ENCODE measurements at regions not wholly inside any gene's neighbourhood (a gene's known extent, or its start where the extent isn't known, plus 50 kb on each side); places are given as distances from the start of the nearest gene placed in this dataset.
"Not testable (repeated sequence)": the region's sequence is repeated elsewhere in the genome, so short reads cannot be mapped to it uniquely, and the experiment has no call there.

DNA sequence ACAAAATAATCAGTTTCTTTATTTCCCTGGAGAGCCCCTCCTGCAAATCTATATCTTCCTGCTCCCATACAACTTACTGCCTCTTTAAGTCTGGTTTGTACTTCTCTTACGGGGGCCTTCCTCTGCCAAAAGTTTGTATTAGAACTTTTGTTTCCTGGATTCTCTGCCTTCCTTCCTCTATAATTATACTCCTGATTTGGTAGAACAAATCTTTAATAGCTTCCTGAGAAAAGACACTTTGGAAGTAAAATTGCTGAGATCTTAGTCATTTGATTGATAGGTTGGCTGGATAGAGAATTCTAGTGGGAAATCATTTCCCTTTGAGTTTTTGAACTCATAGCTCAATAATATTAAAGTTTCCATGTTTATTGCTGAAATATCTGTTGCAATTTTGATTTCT is 499.2 kb downstream of the RAB38 start:
- in situ Hi-C loops (cut with HindIII; ENCODE audit: low sequenced_read_pairs): no loop called here

- in situ Hi-C loops (cut with HindIII; ENCODE audit: low sequenced_read_pairs): no loop called here
These were observed 508.5 kb downstream of the RAB38 start for GRCh38 chr11:87666730-87667129.

GRCh38 chr11:87662287-87662686 is 513.0 kb downstream of the RAB38 start:
- in situ Hi-C loops (cut with HindIII; ENCODE audit: low sequenced_read_pairs): no loop called here

DNA sequence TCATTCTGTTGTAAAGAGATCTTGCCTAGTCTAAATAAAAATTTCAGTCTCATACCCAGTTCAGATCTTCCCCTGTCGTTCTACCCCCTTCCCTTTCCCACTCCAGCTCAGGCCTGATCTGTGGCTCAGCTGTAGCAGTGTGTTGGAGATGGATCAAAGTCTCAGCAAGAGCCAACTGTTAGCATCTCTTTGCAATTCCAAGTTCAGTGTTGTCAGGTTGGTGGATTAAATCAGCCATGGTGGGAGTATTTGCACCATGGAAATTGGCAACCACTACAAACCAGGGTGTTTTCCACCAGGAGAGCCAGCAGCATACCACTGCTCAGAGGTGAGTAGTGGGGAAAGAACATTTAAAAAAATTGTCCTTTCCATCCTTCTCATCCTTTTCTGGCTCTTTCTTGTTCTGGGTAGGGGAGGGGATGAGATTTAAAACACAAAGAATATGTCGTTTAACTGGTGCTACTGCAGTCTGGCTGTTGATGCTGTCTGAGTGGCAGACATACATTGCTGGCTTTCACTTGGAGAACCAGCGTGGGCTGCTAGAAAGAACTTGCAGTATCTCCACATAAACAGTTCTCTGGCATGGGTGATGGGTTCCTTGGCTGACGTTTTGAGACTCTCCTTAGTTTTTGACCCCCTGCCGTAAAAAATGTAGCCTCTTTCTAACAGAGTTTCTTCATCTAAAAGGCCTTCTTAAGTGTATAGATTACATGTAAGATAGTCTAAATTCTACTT is 514.1 kb downstream of the RAB38 start:
- in situ Hi-C loops (cut with HindIII; ENCODE audit: low sequenced_read_pairs): no loop called here

GRCh38 chr11:87659807-87660206 is 515.4 kb downstream of the RAB38 start:
- in situ Hi-C loops (cut with HindIII; ENCODE audit: low sequenced_read_pairs): no loop called here

GRCh38 chr11:87645626-87646025 is 529.6 kb downstream of the RAB38 start:
- in situ Hi-C loops (cut with HindIII; ENCODE audit: low sequenced_read_pairs): no loop called here

GRCh38 chr11:87639753-87640364 is 535.4 kb downstream of the RAB38 start:
- in situ Hi-C loops (cut with HindIII; ENCODE audit: low sequenced_read_pairs): no loop called here

- in situ Hi-C loops (cut with HindIII; ENCODE audit: low sequenced_read_pairs): no loop called here
These were observed 540.2 kb downstream of the RAB38 start for GRCh38 chr11:87635001-87635400.

DNA sequence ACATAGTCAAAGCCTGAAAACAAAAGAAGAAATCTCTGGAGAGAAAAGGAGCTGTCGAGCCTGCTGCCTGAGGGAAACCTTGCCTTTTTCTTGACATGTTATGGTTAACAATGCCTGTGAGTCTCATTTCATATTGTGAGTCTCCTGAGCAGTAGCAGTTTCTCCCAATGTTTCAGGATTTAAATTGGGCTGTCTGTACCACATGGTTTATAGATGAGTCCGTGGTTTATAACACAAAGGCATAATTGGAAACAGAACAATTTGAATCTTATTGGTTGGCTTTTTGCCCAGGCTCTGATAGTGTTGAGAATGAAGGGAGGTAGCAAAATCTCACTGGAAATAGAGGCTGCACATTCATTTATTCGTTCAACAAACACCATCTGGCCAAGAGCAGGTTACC is 540.9 kb downstream of the RAB38 start:
- in situ Hi-C loops (cut with HindIII; ENCODE audit: low sequenced_read_pairs): no loop called here

GRCh38 chr11:87628957-87629356 is 546.3 kb downstream of the RAB38 start:
- in situ Hi-C loops (cut with HindIII; ENCODE audit: low sequenced_read_pairs): no loop called here

DNA sequence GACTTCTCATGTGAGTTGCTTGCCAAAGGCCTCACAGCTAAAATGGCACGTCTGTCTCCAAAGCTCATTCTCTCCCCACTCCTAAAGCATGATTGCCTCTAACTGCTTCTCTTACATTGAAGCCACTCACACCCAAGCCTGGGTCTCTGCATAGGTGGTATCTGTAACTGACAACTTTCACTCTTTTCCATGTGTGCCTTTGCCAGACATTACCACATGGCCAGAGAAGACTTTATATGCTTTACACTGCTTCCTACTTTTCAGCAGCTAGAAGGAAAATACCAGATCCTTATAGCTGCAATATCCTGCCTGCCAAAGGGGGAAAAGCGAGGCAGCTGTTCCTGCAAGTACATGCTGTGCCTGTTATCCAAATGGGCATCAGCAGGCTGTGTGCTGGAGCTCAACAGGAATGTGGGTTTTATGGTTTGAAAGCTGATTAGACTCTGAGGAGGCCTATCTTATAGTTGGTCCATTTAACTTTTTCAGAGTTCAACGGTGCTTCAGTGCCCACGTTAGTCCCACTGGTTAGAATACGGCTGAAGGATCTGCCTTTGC is 547.1 kb downstream of the RAB38 start:
- in situ Hi-C loops (cut with HindIII; ENCODE audit: low sequenced_read_pairs): no loop called here

GRCh38 chr11:87623531-87624365 is 551.5 kb downstream of the RAB38 start:
- in situ Hi-C loops (cut with HindIII; ENCODE audit: low sequenced_read_pairs): not testable (repeated sequence)

GRCh38 chr11:87616511-87616910 is 558.7 kb downstream of the RAB38 start:
- in situ Hi-C loops (cut with HindIII; ENCODE audit: low sequenced_read_pairs): no loop called here

DNA sequence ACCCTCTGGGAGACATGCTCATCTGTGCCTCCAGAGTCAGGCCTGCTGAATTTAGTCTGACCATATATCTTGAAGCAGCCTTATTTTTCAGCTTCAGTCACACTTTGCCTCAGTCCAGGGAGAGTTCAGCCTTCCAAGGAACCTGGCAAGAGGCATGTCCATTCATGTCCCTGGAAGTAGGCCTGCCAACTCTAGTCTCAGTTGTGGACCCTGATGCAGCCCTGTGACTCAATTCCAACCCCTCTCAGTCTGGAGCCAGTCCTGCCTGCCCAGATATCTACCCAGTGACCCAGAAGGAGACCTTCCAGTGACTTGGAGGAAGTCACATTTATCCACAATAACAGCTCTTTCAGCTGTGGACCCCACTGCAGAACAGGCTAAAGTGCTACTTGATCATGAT is 566.6 kb downstream of the TMEM135 start:
- in situ Hi-C loops (cut with HindIII; ENCODE audit: low sequenced_read_pairs): no loop called here

DNA sequence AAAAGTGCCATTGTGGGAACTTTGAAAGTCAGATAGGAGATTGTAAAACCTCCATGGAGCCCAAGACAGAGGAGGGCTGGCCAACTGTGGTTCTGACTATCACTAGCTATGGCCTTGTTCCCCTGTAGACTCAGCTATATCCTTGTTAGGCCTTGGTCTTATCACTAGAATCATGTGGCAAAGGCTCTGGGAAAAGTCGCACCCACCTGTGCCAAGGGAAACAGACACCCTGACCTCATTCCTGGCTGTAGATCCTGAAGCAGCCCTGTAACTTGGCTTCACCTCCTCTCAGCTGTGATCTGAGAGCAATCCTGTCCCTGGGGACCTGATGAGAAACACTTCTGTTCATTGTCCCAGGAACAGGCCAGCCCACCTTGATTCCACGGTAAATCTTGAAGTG is 566.2 kb downstream of the TMEM135 start:
- in situ Hi-C loops (cut with HindIII; ENCODE audit: low sequenced_read_pairs): no loop called here

DNA sequence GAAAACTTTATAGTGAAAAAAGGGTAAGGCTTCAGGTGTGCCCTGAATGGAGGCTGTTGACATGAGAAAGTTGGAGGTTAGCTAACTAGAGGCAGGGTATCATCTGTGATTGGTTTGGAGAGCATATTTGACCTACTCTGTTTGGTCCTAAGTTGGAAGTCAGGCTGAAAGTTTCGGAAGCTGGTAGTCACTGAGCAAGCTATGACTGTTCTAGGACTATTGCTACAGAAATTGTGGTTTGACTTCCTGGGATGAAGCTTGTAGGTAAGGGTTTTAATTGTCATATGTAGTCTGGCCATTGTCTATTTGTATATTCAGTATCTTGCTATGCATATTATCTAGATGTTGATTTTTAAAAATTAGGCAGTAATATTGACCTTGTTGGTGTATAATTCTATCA is 565.0 kb downstream of the TMEM135 start:
- in situ Hi-C loops (cut with HindIII; ENCODE audit: low sequenced_read_pairs): no loop called here

GRCh38 chr11:87600938-87601337 is 563.2 kb downstream of the TMEM135 start:
- in situ Hi-C loops (cut with HindIII; ENCODE audit: low sequenced_read_pairs): no loop called here

- in situ Hi-C loops (cut with HindIII; ENCODE audit: low sequenced_read_pairs): no loop called here
These were observed 560.0 kb downstream of the TMEM135 start for GRCh38 chr11:87597725-87598124.

GRCh38 chr11:87596176-87596575 is 558.4 kb downstream of the TMEM135 start:
- in situ Hi-C loops (cut with HindIII; ENCODE audit: low sequenced_read_pairs): no loop called here

DNA sequence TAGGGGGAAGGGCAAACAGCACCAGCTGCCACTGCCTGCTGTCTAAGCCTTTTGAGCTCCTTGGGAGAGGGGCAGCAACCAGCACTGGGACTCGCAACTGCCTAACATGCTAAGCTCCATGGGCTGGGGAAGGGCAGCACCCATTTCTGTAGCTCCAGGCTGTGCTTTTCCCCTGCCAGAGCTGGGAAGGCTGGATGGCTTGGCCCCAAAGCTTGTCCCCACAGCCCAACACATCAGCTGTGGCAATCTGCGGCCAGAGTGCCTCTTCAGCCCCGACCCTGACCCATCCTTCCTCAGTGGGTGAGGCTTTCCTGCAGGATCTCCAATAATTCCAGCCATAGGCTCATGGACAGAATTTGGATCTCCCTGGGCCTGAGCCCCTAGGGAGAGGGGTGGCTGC is 551.3 kb downstream of the TMEM135 start:
- in situ Hi-C loops (cut with HindIII; ENCODE audit: low sequenced_read_pairs): no loop called here

- in situ Hi-C loops (cut with HindIII; ENCODE audit: low sequenced_read_pairs): not testable (repeated sequence)
These were observed 547.9 kb downstream of the TMEM135 start for GRCh38 chr11:87585613-87586012.

DNA sequence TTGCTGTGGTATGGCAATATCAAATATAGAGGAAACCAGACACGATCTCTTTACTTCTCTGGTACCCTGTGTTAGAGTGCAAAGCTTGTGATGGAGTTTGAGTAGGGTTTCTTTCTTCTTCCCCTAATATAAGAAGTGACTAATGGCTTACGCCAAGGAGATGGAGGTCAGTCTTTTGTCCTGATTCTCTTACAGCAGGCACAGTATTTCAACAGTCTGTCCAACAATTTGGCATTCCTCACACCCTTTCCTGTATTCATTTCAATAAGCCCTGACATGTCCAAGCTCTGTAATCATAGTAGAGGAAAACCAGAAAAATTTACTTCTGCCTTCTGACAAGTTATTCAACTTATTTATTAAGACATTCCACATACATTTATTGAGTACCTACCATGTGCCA is 546.2 kb downstream of the TMEM135 start:
- in situ Hi-C loops (cut with HindIII; ENCODE audit: low sequenced_read_pairs): no loop called here
